Stimulated activated CD8-positive, alpha-beta memory T cell treated with anti-CD3 and anti-CD28 coated beads, Interleukin-7, amount 100 ng/mL, for 48 hours (primary cell): ENCODE measurements at regions not wholly inside any gene's neighbourhood (a gene's known extent, or its start where the extent isn't known, plus 50 kb on each side); places are given as distances from the start of the nearest gene placed in this dataset.
"Not testable (repeated sequence)": the region's sequence is repeated elsewhere in the genome, so short reads cannot be mapped to it uniquely, and the experiment has no call there.

Experiments
- DNase-seq, 2 donors: peaks; one replicate each; pipeline ENCODE4 v3.0.0-alpha.2; 2020; ENCODE audit warnings: low read depth in 1 of 2; ENCODE audit errors: extremely low read depth in 1 of 2

- not testable (repeated sequence) for DNase-seq
These were observed 100.5 kb upstream of the SGCD start for GRCh38 chr5:156226485-156226884.

- DNase-seq: no peak
These were observed 96.1 kb upstream of the SGCD start for GRCh38 chr5:156230887-156231286.

- no peak for DNase-seq
These were observed 94.6 kb upstream of the SGCD start for GRCh38 chr5:156232251-156232869.

GRCh38 chr5:156237361-156237760, 89.6 kb upstream of the SGCD start:
- DNase-seq: no peak

- DNase-seq: no peak
These were observed 87.2 kb upstream of the SGCD start for GRCh38 chr5:156239800-156240199.

- no peak for DNase-seq
These were observed 86.5 kb upstream of the SGCD start for GRCh38 chr5:156240414-156240813.

- DNase-seq: no peak
These were observed 85.7 kb upstream of the SGCD start for GRCh38 chr5:156241266-156241665.

GRCh38 chr5:156245895-156246294, 81.1 kb upstream of the SGCD start:
- no peak for DNase-seq

- DNase-seq: no peak
These were observed 75.9 kb upstream of the SGCD start for GRCh38 chr5:156251076-156251475.

GRCh38 chr5:156253130-156253529, 73.8 kb upstream of the SGCD start:
- DNase-seq: no peak

GRCh38 chr5:156254196-156254595, 72.8 kb upstream of the SGCD start:
- no peak for DNase-seq

- no peak for DNase-seq
These were observed 70.3 kb upstream of the SGCD start for GRCh38 chr5:156256642-156257041.

GRCh38 chr5:156258934-156259333, 68.0 kb upstream of the SGCD start:
- DNase-seq: no peak

- no peak for DNase-seq
These were observed 67.3 kb upstream of the SGCD start for GRCh38 chr5:156259618-156260017.

- no peak for DNase-seq
These were observed 65.6 kb upstream of the SGCD start for GRCh38 chr5:156261275-156261939.

GRCh38 chr5:156271569-156271968, 55.4 kb upstream of the SGCD start:
- DNase-seq: no peak

- DNase-seq: no peak
These were observed 54.8 kb upstream of the SGCD start for GRCh38 chr5:156272139-156272538.

GRCh38 chr5:156273325-156273724, 53.6 kb upstream of the SGCD start:
- no peak for DNase-seq

GRCh38 chr5:156274453-156274852, 52.5 kb upstream of the SGCD start:
- no peak for DNase-seq
